Caco-2 (cell line): ENCODE measurements at regions not wholly inside any gene's neighbourhood (a gene's known extent, or its start where the extent isn't known, plus 50 kb on each side); places are given as distances from the start of the nearest gene placed in this dataset.

Experiments used
- BruUV-seq: library from RNA; stranded (reverse); fragments of 400-500 nt; replicated peaks from 2 replicates; lab custom pipeline; 2021; lab: Mats Ljungman, UMichigan
- CTCF ChIA-PET: fragments of 300-600 bp; sonication (Branson Sonifier 250); formaldehyde crosslinking; loops from one replicate; lab custom pipeline; 2022; ENCODE audit warnings: antibody characterized with exemption; lab: Charles Lee
- POLR2A ChIA-PET: fragments of 300-600 bp; sonication (Branson Sonifier 250); formaldehyde crosslinking; loops from one replicate; lab custom pipeline; 2022; ENCODE audit warnings: antibody characterized with exemption; lab: Charles Lee
- DNase-seq, 2 experiments: peaks; one replicate each; pipeline versions ENCODE4 v3.0.0 to v3.0.0-alpha.2; 2020 to 2022
- H3K27me3 ChIP-seq: replicated peaks from 2 replicates; pipeline ENCODE4 v1.6.0; 2011; ENCODE audit warnings: low read length; ENCODE audit not compliant: control insufficient read depth, insufficient read depth
- H3K36me3 ChIP-seq: 2 replicates; pipeline ENCODE4 v1.5.1; 2011; ENCODE audit warnings: low read length; ENCODE audit not compliant: control insufficient read depth, insufficient read depth
- H3K4me1 ChIP-seq: fragments of 250-450 bp; sonication (Bioruptor Pico); 2 replicates; pipeline ENCODE4 v1.5.1; 2020; ENCODE audit warnings: mild to moderate bottlenecking
- H3K4me3 ChIP-seq: 2 replicates; pipeline ENCODE4 v1.5.1; 2011; ENCODE audit warnings: low read depth, mild to moderate bottlenecking, control low read depth, low read length
- H3K9me3 ChIP-seq: fragments of 250-450 bp; sonication (Bioruptor Pico); 2 replicates; pipeline ENCODE4 v1.5.1; 2020; ENCODE audit warnings: mild to moderate bottlenecking, moderate library complexity
- H3K27ac Mint-ChIP-seq: one replicate; pipeline ENCODE4 v1.8.0; 2022; ENCODE audit warnings: mixed read lengths; ENCODE audit not compliant: unreplicated experiment
- H3K27me3 Mint-ChIP-seq: one replicate; pipeline ENCODE4 v1.8.0; 2022; ENCODE audit warnings: mixed read lengths; ENCODE audit not compliant: insufficient read depth, unreplicated experiment
- H3K36me3 Mint-ChIP-seq: one replicate; pipeline ENCODE4 v1.8.0; 2022; ENCODE audit warnings: mild to moderate bottlenecking, mixed read lengths; ENCODE audit not compliant: insufficient read depth, unreplicated experiment
- H3K4me1 Mint-ChIP-seq: one replicate; pipeline ENCODE4 v1.8.0; 2022; ENCODE audit warnings: low read depth, mixed read lengths; ENCODE audit not compliant: unreplicated experiment
- H3K4me3 Mint-ChIP-seq: one replicate; pipeline ENCODE4 v1.8.0; 2022; ENCODE audit warnings: mild to moderate bottlenecking, moderate library complexity, mixed read lengths; ENCODE audit not compliant: unreplicated experiment
- H3K9me3 Mint-ChIP-seq: one replicate; pipeline ENCODE4 v1.8.0; 2022; ENCODE audit warnings: mixed read lengths; ENCODE audit not compliant: unreplicated experiment
- intact Hi-C: fragments of 100-400 bp; cut with micrococcal nuclease; formaldehyde crosslinking; loops from one replicate; pipeline ENCODE4 v1.10.0; 2022; ENCODE audit not compliant: unreplicated experiment
- TF ChIP-seq, protein P1 (sequence below), 2 experiments: fragments of 200-600 bp in 1 of 2; IDR thresholded peaks; 1 replicate in 1 of 2; 2 replicates in 1 of 2; pipeline versions ENCODE4 v1.5.1 to v1.8.0; 2011 to 2022; ENCODE audit warnings: antibody characterized with exemption in 1 of 2, control low read depth in 1 of 2, inconsistent platforms in 1 of 2, low read depth in 1 of 2, low read length in 1 of 2, mild to moderate bottlenecking in 1 of 2, moderate library complexity in 1 of 2; ENCODE audit not compliant: insufficient read depth in 1 of 2, severe bottlenecking in 1 of 2, unreplicated experiment in 1 of 2

DNA sequence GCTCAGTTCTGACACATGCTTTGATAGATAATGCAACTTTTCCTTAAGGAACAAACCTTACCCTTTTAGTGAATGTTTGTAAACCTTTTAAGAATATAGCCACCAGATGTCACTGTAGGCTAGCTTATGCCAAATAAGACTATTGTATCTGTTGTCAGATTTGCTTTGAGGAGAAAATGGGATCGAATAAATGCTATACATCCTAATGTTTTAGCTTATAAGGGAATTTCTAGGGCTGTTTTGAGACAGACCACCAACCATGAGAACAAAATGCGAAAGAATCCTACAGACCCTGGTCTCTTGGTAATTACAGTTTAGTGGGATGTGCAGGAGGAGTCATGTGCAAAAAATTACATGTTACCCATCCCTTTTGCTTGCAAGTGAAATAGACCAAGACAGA, 127.6 kb upstream of the NMUR2 start:
- no peaks in the 10 kb centered on the region for H3K36me3 Mint-ChIP-seq
- intact Hi-C loops: loop anchor here (1.0 to 10.0 kb wide), 5 partner anchors 302 to 1650 kb away; no protein-coding TSS in a partner anchor
- POLR2A ChIA-PET: no interaction called here
- Histone ChIP-seq H3K4me3 (no peak overlapping the region), H3K9me3 (no peaks in the 10 kb centered on the region), H3K36me3 (no peaks in the 10 kb centered on the region), H3K4me1 (no peaks in the 10 kb centered on the region), H3K27me3 (no peaks in the 10 kb centered on the region)
- DNase-seq: peak in 1 of 2 experiments; percentile 43
- H3K27ac Mint-ChIP-seq: no peak overlapping the region
- BruUV-seq: no TSS peak
- TF ChIP-seq, protein P1, sequence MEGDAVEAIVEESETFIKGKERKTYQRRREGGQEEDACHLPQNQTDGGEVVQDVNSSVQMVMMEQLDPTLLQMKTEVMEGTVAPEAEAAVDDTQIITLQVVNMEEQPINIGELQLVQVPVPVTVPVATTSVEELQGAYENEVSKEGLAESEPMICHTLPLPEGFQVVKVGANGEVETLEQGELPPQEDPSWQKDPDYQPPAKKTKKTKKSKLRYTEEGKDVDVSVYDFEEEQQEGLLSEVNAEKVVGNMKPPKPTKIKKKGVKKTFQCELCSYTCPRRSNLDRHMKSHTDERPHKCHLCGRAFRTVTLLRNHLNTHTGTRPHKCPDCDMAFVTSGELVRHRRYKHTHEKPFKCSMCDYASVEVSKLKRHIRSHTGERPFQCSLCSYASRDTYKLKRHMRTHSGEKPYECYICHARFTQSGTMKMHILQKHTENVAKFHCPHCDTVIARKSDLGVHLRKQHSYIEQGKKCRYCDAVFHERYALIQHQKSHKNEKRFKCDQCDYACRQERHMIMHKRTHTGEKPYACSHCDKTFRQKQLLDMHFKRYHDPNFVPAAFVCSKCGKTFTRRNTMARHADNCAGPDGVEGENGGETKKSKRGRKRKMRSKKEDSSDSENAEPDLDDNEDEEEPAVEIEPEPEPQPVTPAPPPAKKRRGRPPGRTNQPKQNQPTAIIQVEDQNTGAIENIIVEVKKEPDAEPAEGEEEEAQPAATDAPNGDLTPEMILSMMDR (IDR thresholded peaks at IDR 0.05; ENCODE audit: insufficient read depth in 1 of 2, low read depth in 1 of 2, low read length in 1 of 2, severe bottlenecking in 1 of 2, unreplicated experiment in 1 of 2): peak; percentile 56 to 67
- no peaks in the 10 kb centered on the region for H3K9me3 Mint-ChIP-seq
- CTCF ChIA-PET: interaction anchor here (1.1 kb wide), 1 partner anchor 1433 kb away, joined by 7 read pairs; no protein-coding TSS in a partner anchor
- H3K27me3 Mint-ChIP-seq: peaks cover 19% of the 10 kb centered on the region
- H3K4me1 Mint-ChIP-seq: no peaks in the 10 kb centered on the region
- no peak overlapping the region for H3K4me3 Mint-ChIP-seq

DNA sequence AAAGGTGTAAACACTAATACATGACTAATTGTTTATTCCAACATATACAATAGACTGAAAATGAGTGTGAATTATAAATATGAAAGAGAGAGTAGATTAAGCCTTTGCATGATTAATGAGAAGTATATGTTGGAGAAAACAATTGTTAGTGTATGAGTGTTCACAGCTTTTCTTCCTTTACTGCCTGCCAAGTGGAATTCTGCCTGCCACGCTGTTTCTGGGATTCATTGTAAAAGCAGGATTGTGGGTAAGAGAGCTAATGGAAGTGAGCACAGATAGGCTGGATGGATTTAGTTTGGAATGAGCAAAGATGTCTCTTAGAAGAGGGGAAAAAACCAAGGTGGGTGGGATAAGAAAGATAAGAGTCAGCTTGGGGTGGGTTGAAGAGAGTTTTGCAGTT, 129.6 kb upstream of the NMUR2 start:
- H3K4me1 Mint-ChIP-seq: no peaks in the 10 kb centered on the region
- Histone ChIP-seq H3K27me3 (no peaks in the 10 kb centered on the region), H3K4me3 (no peak overlapping the region), H3K4me1 (no peaks in the 10 kb centered on the region), H3K36me3 (no peaks in the 10 kb centered on the region), H3K9me3 (no peaks in the 10 kb centered on the region)
- no peaks in the 10 kb centered on the region for H3K9me3 Mint-ChIP-seq
- ChIA-PET POLR2A (no interaction called here), CTCF (no interaction called here)
- H3K27me3 Mint-ChIP-seq: peaks cover 8% of the 10 kb centered on the region
- no peaks in the 10 kb centered on the region for H3K36me3 Mint-ChIP-seq
- no peak overlapping the region for H3K4me3 Mint-ChIP-seq
- H3K27ac Mint-ChIP-seq: no peak overlapping the region
- no TSS peak for BruUV-seq
- DNase-seq: no peak
- TF ChIP-seq, protein P1 (IDR thresholded peaks at IDR 0.05; ENCODE audit: insufficient read depth in 1 of 2, low read depth in 1 of 2, low read length in 1 of 2, severe bottlenecking in 1 of 2, unreplicated experiment in 1 of 2): no peak
- intact Hi-C loops: loop anchor here (5.0 to 10.0 kb wide), 2 partner anchors 300 to 1648 kb away; no protein-coding TSS in a partner anchor

DNA sequence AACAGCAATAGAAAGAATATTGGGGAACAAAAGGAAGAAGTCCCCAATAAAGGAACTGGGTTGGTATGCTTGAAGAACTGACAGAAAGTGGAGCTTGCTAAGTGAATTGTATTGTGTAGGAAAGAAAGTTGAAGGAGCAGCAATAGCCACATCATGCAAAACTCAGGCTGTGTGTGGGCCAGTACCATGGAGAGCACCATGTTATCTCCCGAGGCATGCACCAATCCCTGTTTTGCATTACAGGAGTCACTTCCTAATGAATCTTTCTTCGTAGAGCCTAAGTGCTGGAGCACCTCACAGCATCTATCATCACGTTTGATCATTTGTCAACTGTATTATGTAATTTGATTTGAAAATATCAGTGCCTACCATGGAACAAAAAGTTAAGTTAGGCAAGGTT, 137.7 kb upstream of the NMUR2 start:
- no peaks in the 10 kb centered on the region for H3K9me3 Mint-ChIP-seq

More for the DNA sequence above, 137.7 kb upstream of the NMUR2 start:
- Mint-ChIP-seq H3K27me3 (peaks cover 13% of the 10 kb centered on the region), H3K27ac (no peak overlapping the region), H3K36me3 (no peaks in the 10 kb centered on the region), H3K4me3 (no peak overlapping the region), H3K4me1 (no peaks in the 10 kb centered on the region)
- Histone ChIP-seq H3K36me3 (no peaks in the 10 kb centered on the region), H3K27me3 (no peaks in the 10 kb centered on the region), H3K9me3 (no peaks in the 10 kb centered on the region; the same call in 1 of the 2 replicates), H3K4me1 (no peaks in the 10 kb centered on the region), H3K4me3 (no peak overlapping the region)
- TF ChIP-seq, protein P1 (IDR thresholded peaks at IDR 0.05; ENCODE audit: insufficient read depth in 1 of 2, low read depth in 1 of 2, low read length in 1 of 2, severe bottlenecking in 1 of 2, unreplicated experiment in 1 of 2): no peak
- POLR2A ChIA-PET: no interaction called here
- CTCF ChIA-PET: no interaction called here
- BruUV-seq: no TSS peak
- DNase-seq: peak; percentile 41 to 48
- intact Hi-C loops: no loop called here
